Endodermal cell (in vitro differentiated cells): ENCODE measurements at regions not wholly inside any gene's neighbourhood (a gene's known extent, or its start where the extent isn't known, plus 50 kb on each side); places are given as distances from the start of the nearest gene placed in this dataset.
"Not testable (repeated sequence)": the region's sequence is repeated elsewhere in the genome, so short reads cannot be mapped to it uniquely, and the experiment has no call there.

ENCODE experiments used
- DNase-seq: peaks from one replicate; pipeline ENCODE4 v3.0.0-alpha.2; 2017
- H3K27ac ChIP-seq: 2 replicates; pipeline ENCODE4 v1.5.1; 2013; ENCODE audit warnings: mild to moderate bottlenecking, low read depth, low read length, moderate library complexity
- H3K27me3 ChIP-seq: 2 replicates; pipeline ENCODE4 v1.6.1; 2013; ENCODE audit warnings: mild to moderate bottlenecking, low read length, moderate library complexity; ENCODE audit not compliant: insufficient read depth, control insufficient read depth, poor library complexity, severe bottlenecking
- H3K36me3 ChIP-seq: 2 replicates; pipeline ENCODE4 v1.7.0; 2013; ENCODE audit warnings: mild to moderate bottlenecking, low read length, moderate library complexity; ENCODE audit not compliant: control insufficient read depth, insufficient read depth
- H3K4me1 ChIP-seq: one replicate; pipeline ENCODE4 v1.7.0; 2013; ENCODE audit warnings: low read length; ENCODE audit not compliant: control insufficient read depth, insufficient read depth
- H3K4me3 ChIP-seq: 2 replicates; pipeline ENCODE4 v1.5.1; 2013; ENCODE audit warnings: mild to moderate bottlenecking, low read length, moderate library complexity
- H3K9ac ChIP-seq: 2 replicates; pipeline ENCODE4 v1.6.1; 2013; ENCODE audit warnings: mild to moderate bottlenecking, low read length, moderate library complexity; ENCODE audit not compliant: poor library complexity, severe bottlenecking; ENCODE audit errors: extremely low read depth
- H3K9me3 ChIP-seq: 2 replicates; pipeline ENCODE4 v1.6.1; 2013; ENCODE audit warnings: mild to moderate bottlenecking, low read length, moderate library complexity; ENCODE audit not compliant: control insufficient read depth
- H3K27ac Mint-ChIP-seq: 2 replicates; pipeline ENCODE4 v1.8.0; 2020; ENCODE audit warnings: mixed read lengths
- H3K27me3 Mint-ChIP-seq: 2 replicates; pipeline ENCODE4 v1.8.0; 2021; ENCODE audit warnings: mild to moderate bottlenecking, mixed read lengths; ENCODE audit not compliant: insufficient read depth
- H3K36me3 Mint-ChIP-seq: 2 replicates; pipeline ENCODE4 v1.8.0; 2020; ENCODE audit warnings: low read depth, mixed read lengths
- H3K4me1 Mint-ChIP-seq: 2 replicates; pipeline ENCODE4 v1.8.0; 2020; ENCODE audit warnings: mixed read lengths
- H3K4me3 Mint-ChIP-seq: 2 replicates; pipeline ENCODE4 v1.8.0; 2020; ENCODE audit warnings: mild to moderate bottlenecking, moderate library complexity, mixed read lengths
- H3K9me3 Mint-ChIP-seq: 2 replicates; pipeline ENCODE4 v1.8.0; 2020; ENCODE audit warnings: mild to moderate bottlenecking, mixed read lengths
- CTCF ChIP-seq: fragments of 200-600 bp; sonication (generic); conservative IDR thresholded peaks from 2 replicates; pipeline ENCODE4 v1.5.0; 2021; ENCODE audit warnings: antibody characterized with exemption, mild to moderate bottlenecking
- WGBS, 2 experiments: methylation state at CpG; one replicate each; pipeline versions ENCODE4 v1.1.5 to v1.1.7; 2013; ENCODE audit warnings: missing lambda C conversion rate in 2 of 2, mixed read lengths in 1 of 2; ENCODE audit not compliant: insufficient coverage in 1 of 2, insufficient read length in 1 of 2; 5-methylcytosine and 5-hydroxymethylcytosine counted together

- not testable (repeated sequence) for H3K27me3 ChIP-seq, H3K4me1 ChIP-seq, H3K36me3 Mint-ChIP-seq, H3K36me3 ChIP-seq, H3K4me3 Mint-ChIP-seq, H3K27me3 Mint-ChIP-seq, H3K27ac ChIP-seq, H3K9me3 Mint-ChIP-seq, H3K9ac ChIP-seq, H3K9me3 ChIP-seq, H3K4me3 ChIP-seq, H3K4me1 Mint-ChIP-seq, DNase-seq, H3K27ac Mint-ChIP-seq
- peak; percentile 71 for TF ChIP-seq CTCF
- 83% methylated on average over 2 of the region's 10 CpGs; no CpG with 5 or more reads in 1 of the 2 experiments for WGBS, 2 experiments
Measured at GRCh38 chrX:89350024-89350423, 571.7 kb upstream of the TGIF2LX start.

- H3K27ac ChIP-seq, H3K27me3 Mint-ChIP-seq, H3K36me3 ChIP-seq, DNase-seq, H3K4me1 ChIP-seq, H3K27me3 ChIP-seq, H3K9ac ChIP-seq, H3K4me3 Mint-ChIP-seq, H3K4me1 Mint-ChIP-seq, H3K36me3 Mint-ChIP-seq, H3K27ac Mint-ChIP-seq, H3K9me3 Mint-ChIP-seq, H3K9me3 ChIP-seq, H3K4me3 ChIP-seq: not testable (repeated sequence)
- 80% methylated on average over 2 of the region's 2 CpGs; no CpG with 5 or more reads in 1 of the 2 experiments for WGBS, 2 experiments
Measured at GRCh38 chrX:89369904-89370303, 551.8 kb upstream of the TGIF2LX start.

- H3K9ac ChIP-seq, H3K27ac Mint-ChIP-seq, H3K36me3 ChIP-seq, H3K27ac ChIP-seq, H3K9me3 ChIP-seq, H3K4me1 Mint-ChIP-seq, H3K4me1 ChIP-seq, H3K4me3 Mint-ChIP-seq, H3K4me3 ChIP-seq, H3K36me3 Mint-ChIP-seq, H3K9me3 Mint-ChIP-seq, H3K27me3 Mint-ChIP-seq, H3K27me3 ChIP-seq, DNase-seq: not testable (repeated sequence)
- WGBS, 2 experiments, result 80% methylated on average over 1 of the region's 3 CpGs; no CpG with 5 or more reads in 1 of the 2 experiments
Measured at GRCh38 chrX:89393004-89393403, 528.7 kb upstream of the TGIF2LX start.

- H3K27ac ChIP-seq, H3K9me3 Mint-ChIP-seq, H3K9me3 ChIP-seq, H3K27me3 Mint-ChIP-seq, H3K4me1 ChIP-seq, H3K36me3 ChIP-seq, DNase-seq, H3K4me3 ChIP-seq, H3K4me3 Mint-ChIP-seq, H3K27ac Mint-ChIP-seq, H3K4me1 Mint-ChIP-seq, H3K36me3 Mint-ChIP-seq, H3K9ac ChIP-seq, H3K27me3 ChIP-seq: not testable (repeated sequence)
Measured at GRCh38 chrX:89402818-89403217, 518.9 kb upstream of the TGIF2LX start.
